ENCODE measurements at regions not wholly inside any gene's neighbourhood (a gene's known extent, or its start where the extent isn't known, plus 50 kb on each side); places are given as distances from the start of the nearest gene placed in this dataset.
"Not testable (repeated sequence)": the region's sequence is repeated elsewhere in the genome, so short reads cannot be mapped to it uniquely, and the experiment has no call there.

- DNase-seq, result no peak
- intact Hi-C loops (cut with DNase I), result no loop called here
Observed at GRCh38 chr1:178020968-178021640, 51.2 kb upstream of the SEC16B start.

GRCh38 chr1:178021950-178022349, 52.1 kb upstream of the SEC16B start:
- DNase-seq, result no peak
- intact Hi-C loops (cut with DNase I), result no loop called here

GRCh38 chr1:178023181-178023618, 53.3 kb upstream of the SEC16B start:
- no peak for DNase-seq
- intact Hi-C loops (cut with DNase I), result no loop called here

- DNase-seq, result no peak
- intact Hi-C loops (cut with DNase I), result no loop called here
Observed at GRCh38 chr1:178024504-178024903, 54.6 kb upstream of the SEC16B start.

GRCh38 chr1:178025613-178026356, 55.9 kb upstream of the SEC16B start:
- no peak for DNase-seq
- intact Hi-C loops (cut with DNase I), result no loop called here

- DNase-seq, result peak in 7 of 42 donors; percentile 18 to 54 (median 23)
- intact Hi-C loops (cut with DNase I), result no loop called here
Observed at GRCh38 chr1:178028841-178029481, 59.1 kb upstream of the SEC16B start.

- no peak for DNase-seq
- intact Hi-C loops (cut with DNase I), result loop anchor here (10.0 kb wide), 1 partner anchor 254 kb away; no protein-coding TSS in a partner anchor
Observed at GRCh38 chr1:178030467-178030866, 60.6 kb upstream of the SEC16B start.

GRCh38 chr1:178031856-178032320, 62.0 kb upstream of the RASAL2 start:
- intact Hi-C loops (cut with DNase I), result loop anchor here (10.0 kb wide), 1 partner anchor 253 kb away; no protein-coding TSS in a partner anchor
- DNase-seq, result peak; percentile 57 to 95 (median 87)

- no peak for DNase-seq
- intact Hi-C loops (cut with DNase I), result loop anchor here (10.0 kb wide), 1 partner anchor 252 kb away; no protein-coding TSS in a partner anchor
Observed at GRCh38 chr1:178033019-178033418, 60.9 kb upstream of the RASAL2 start.

- intact Hi-C loops (cut with DNase I), result loop anchor here (10.0 kb wide), 1 partner anchor 250 kb away; no protein-coding TSS in a partner anchor
- no peak for DNase-seq
Observed at GRCh38 chr1:178034676-178035075, 59.2 kb upstream of the RASAL2 start.

GRCh38 chr1:178036090-178036489, 57.8 kb upstream of the RASAL2 start:
- intact Hi-C loops (cut with DNase I), result loop anchor here (10.0 kb wide), 1 partner anchor 249 kb away; no protein-coding TSS in a partner anchor
- no peak for DNase-seq

GRCh38 chr1:178037510-178038253, 56.2 kb upstream of the RASAL2 start:
- peak; percentile 21 to 87 (median 76) for DNase-seq
- intact Hi-C loops (cut with DNase I), result loop anchor here (10.0 kb wide), 1 partner anchor 247 kb away; no protein-coding TSS in a partner anchor

GRCh38 chr1:178038372-178038771, 55.5 kb upstream of the RASAL2 start:
- DNase-seq, result no peak
- intact Hi-C loops (cut with DNase I), result loop anchor here (10.0 kb wide), 1 partner anchor 246 kb away; no protein-coding TSS in a partner anchor

GRCh38 chr1:178039891-178040290, 54.0 kb upstream of the RASAL2 start:
- no peak for DNase-seq
- intact Hi-C loops (cut with DNase I), result loop anchor here (10.0 kb wide), 1 partner anchor 245 kb away; no protein-coding TSS in a partner anchor

- DNase-seq; intact Hi-C loops (cut with DNase I): not testable (repeated sequence)
Observed at GRCh38 chr1:178043940-178044339, 50.0 kb upstream of the RASAL2 start.
